CD14-positive monocyte (primary cell): ENCODE measurements at regions not wholly inside any gene's neighbourhood (a gene's known extent, or its start where the extent isn't known, plus 50 kb on each side); places are given as distances from the start of the nearest gene placed in this dataset.

Experiments used
- DNase-seq, 3 donors: peaks; one replicate each; pipeline ENCODE4 v3.0.0-alpha.2; 2011 to 2022
- H2AFZ ChIP-seq: 2 replicates; pipeline ENCODE4 v1.6.0; 2012; ENCODE audit warnings: mild to moderate bottlenecking, low read depth, low read length, inconsistent platforms; ENCODE audit not compliant: insufficient read depth, poor library complexity, severe bottlenecking
- H3K27ac ChIP-seq, 2 donors: 1 replicate in 1 of 2; 2 replicates in 1 of 2; pipeline ENCODE4 v1.5.1; 2012 to 2013; ENCODE audit warnings: low read length in 2 of 2, control low read depth in 1 of 2, inconsistent platforms in 1 of 2, low read depth in 1 of 2, mild to moderate bottlenecking in 1 of 2
- H3K27me3 ChIP-seq, 2 donors: one replicate each; pipeline versions ENCODE4 v1.6.0 to v1.6.1; 2011 to 2013; ENCODE audit warnings: low read length in 2 of 2; ENCODE audit not compliant: control insufficient read depth in 2 of 2, insufficient read depth in 2 of 2
- H3K36me3 ChIP-seq, 2 donors: replicated peaks in 1 of 2; 1 replicate in 1 of 2; 2 replicates in 1 of 2; pipeline versions ENCODE4 v1.5.1 to v1.6.1; 2012 to 2013; ENCODE audit warnings: low read length in 2 of 2, control low read depth in 1 of 2, inconsistent platforms in 1 of 2, mild to moderate bottlenecking in 1 of 2; ENCODE audit not compliant: insufficient read depth in 2 of 2, control insufficient read depth in 1 of 2
- H3K4me1 ChIP-seq, 2 donors: 1 replicate in 1 of 2; 2 replicates in 1 of 2; pipeline versions ENCODE4 v1.5.1 to v1.6.1; 2012 to 2013; ENCODE audit warnings: low read length in 2 of 2, control low read depth in 1 of 2, inconsistent platforms in 1 of 2, mild to moderate bottlenecking in 1 of 2, moderate library complexity in 1 of 2; ENCODE audit not compliant: insufficient read depth in 2 of 2, control insufficient read depth in 1 of 2
- H3K4me2 ChIP-seq: replicated peaks from 2 replicates; pipeline ENCODE3; 2012; ENCODE audit warnings: low read length, moderate library complexity, mild to moderate bottlenecking; ENCODE audit not compliant: poor library complexity, severe bottlenecking; ENCODE audit errors: extremely low read depth
- H3K4me3 ChIP-seq, 3 experiments: fragments of 200-600 bp in 1 of 3; sonication (generic) in 1 of 3; replicated peaks in 1 of 3; 1 replicate in 2 of 3; 2 replicates in 1 of 3; pipeline ENCODE4 v1.5.1; 2011 to 2013; ENCODE audit warnings: low read length in 3 of 3, mild to moderate bottlenecking in 3 of 3, control low read depth in 2 of 3, low read depth in 2 of 3, inconsistent platforms in 1 of 3, moderate library complexity in 1 of 3
- H3K79me2 ChIP-seq: 2 replicates; pipeline ENCODE4 v1.6.0; 2012; ENCODE audit warnings: mild to moderate bottlenecking, control low read depth, inconsistent platforms, low read length, moderate library complexity; ENCODE audit not compliant: insufficient read depth
- H3K9ac ChIP-seq: 2 replicates; pipeline ENCODE4 v1.6.0; 2017; ENCODE audit warnings: low read length, mild to moderate bottlenecking; ENCODE audit not compliant: insufficient read depth, poor library complexity, severe bottlenecking
- H3K9me3 ChIP-seq, 2 donors: replicated peaks in 1 of 2; 1 replicate in 1 of 2; 2 replicates in 1 of 2; pipeline versions ENCODE4 v1.5.1 to v1.6.1; 2012 to 2013; ENCODE audit warnings: low read length in 2 of 2, control low read depth in 1 of 2; ENCODE audit not compliant: control insufficient read depth in 1 of 2, insufficient read depth in 1 of 2
- H4K20me1 ChIP-seq: 2 replicates; pipeline ENCODE4 v1.6.0; 2012; ENCODE audit warnings: mild to moderate bottlenecking, low read length, control low read depth, moderate library complexity; ENCODE audit not compliant: insufficient read depth
- H3K27ac Mint-ChIP-seq, 7 donors: one replicate each; pipeline ENCODE4 v1.8.0; 2020; ENCODE audit warnings: mild to moderate bottlenecking in 7 of 7, mixed read lengths in 7 of 7, moderate library complexity in 6 of 7, inconsistent platforms in 2 of 7
- H3K27me3 Mint-ChIP-seq, 3 donors: one replicate each; pipeline ENCODE4 v1.8.0; 2021 to 2022; ENCODE audit warnings: low read depth in 3 of 3, mild to moderate bottlenecking in 3 of 3, mixed read lengths in 3 of 3, moderate library complexity in 3 of 3, inconsistent platforms in 1 of 3
- H3K36me3 Mint-ChIP-seq, 2 donors: one replicate each; pipeline ENCODE4 v1.8.0; 2020; ENCODE audit warnings: mixed read lengths in 2 of 2, inconsistent platforms in 1 of 2, mild to moderate bottlenecking in 1 of 2
- H3K4me1 Mint-ChIP-seq: one replicate; pipeline ENCODE4 v1.8.0; 2020; ENCODE audit warnings: mild to moderate bottlenecking, mixed read lengths
- H3K4me3 Mint-ChIP-seq, 2 donors: one replicate each; pipeline ENCODE4 v1.8.0; 2020; ENCODE audit warnings: mild to moderate bottlenecking in 2 of 2, mixed read lengths in 2 of 2, moderate library complexity in 1 of 2
- H3K9me3 Mint-ChIP-seq, 7 donors: one replicate each; pipeline ENCODE4 v1.8.0; 2020 to 2022; ENCODE audit warnings: mixed read lengths in 7 of 7, mild to moderate bottlenecking in 6 of 7, moderate library complexity in 6 of 7, inconsistent platforms in 2 of 7
- CTCF ChIP-seq: fragments of 200-600 bp; IDR thresholded peaks from one replicate; pipeline ENCODE4 v1.8.0; 2022; ENCODE audit warnings: antibody characterized with exemption, mild to moderate bottlenecking
- WGBS: methylation state at CpG from one replicate; pipeline ENCODE4 v1.1.5; 2013; ENCODE audit warnings: missing lambda C conversion rate; ENCODE audit not compliant: insufficient coverage; 5-methylcytosine and 5-hydroxymethylcytosine counted together
- intact Hi-C, 2 donors: fragments of 100-400 bp; cut with micrococcal nuclease; formaldehyde crosslinking; loops; one replicate each; pipeline versions ENCODE4 v1.15.0 to v1.15.1; 2023

GRCh38 chr5:28914297-28914696, 1875.9 kb upstream of the CDH9 start:
- Histone ChIP-seq H3K27ac (no peak overlapping the region), H3K36me3 (no peaks in the 10 kb centered on the region), H4K20me1 (no peaks in the 10 kb centered on the region), H3K9ac (no peak overlapping the region), H3K27me3 (no peaks in the 10 kb centered on the region), H2AFZ (no peak overlapping the region), H3K4me2 (no peak overlapping the region), H3K4me3 (no peak overlapping the region), H3K79me2 (no peaks in the 10 kb centered on the region), H3K9me3 (peaks cover 0 to 4% of the 10 kb centered on the region in 2 donors), H3K4me1 (no peaks in the 10 kb centered on the region)
- H3K4me3 Mint-ChIP-seq = no peak overlapping the region
- no peak overlapping the region for H3K27ac Mint-ChIP-seq
- H3K4me1 Mint-ChIP-seq = no peaks in the 10 kb centered on the region
- H3K27me3 Mint-ChIP-seq = no peaks in the 10 kb centered on the region
- peaks cover 0 to 3% (median 0%) of the 10 kb centered on the region in 7 donors for H3K9me3 Mint-ChIP-seq
- no peak for DNase-seq
- no CpG with 5 or more reads among the region's 2 CpGs for WGBS
- intact Hi-C loops = no loop called here
- TF ChIP-seq CTCF = no peak
- H3K36me3 Mint-ChIP-seq = no peaks in the 10 kb centered on the region

- no peaks in the 10 kb centered on the region for H3K27me3 Mint-ChIP-seq
Observed at GRCh38 chr5:28903643-28904042, 1865.3 kb upstream of the CDH9 start.

More at GRCh38 chr5:28903643-28904042, 1865.3 kb upstream of the CDH9 start:
- Mint-ChIP-seq H3K27ac (no peak overlapping the region), H3K4me1 (no peaks in the 10 kb centered on the region), H3K4me3 (no peak overlapping the region), H3K36me3 (no peaks in the 10 kb centered on the region), H3K9me3 (peaks cover 0 to 3% (median 0%) of the 10 kb centered on the region in 7 donors)
- intact Hi-C loops = no loop called here
- H3K9me3 ChIP-seq = no peaks in the 10 kb centered on the region
- H3K79me2 ChIP-seq = no peaks in the 10 kb centered on the region
- no peak overlapping the region for H2AFZ ChIP-seq
- no peak overlapping the region for H3K4me2 ChIP-seq
- no peaks in the 10 kb centered on the region for H3K36me3 ChIP-seq
- TF ChIP-seq CTCF = no peak
- no peaks in the 10 kb centered on the region for H3K27me3 ChIP-seq
- H3K9ac ChIP-seq = no peak overlapping the region
- H3K4me1 ChIP-seq = no peaks in the 10 kb centered on the region
- H3K4me3 ChIP-seq = no peak overlapping the region
- DNase-seq = no peak
- no peak overlapping the region for H3K27ac ChIP-seq
- no peaks in the 10 kb centered on the region for H4K20me1 ChIP-seq
